Ascending aorta (tissue), 2 donors: ENCODE measurements at regions not wholly inside any gene's neighbourhood (a gene's known extent, or its start where the extent isn't known, plus 50 kb on each side); places are given as distances from the start of the nearest gene placed in this dataset.

ENCODE experiments used
- DNase-seq, 2 donors: peaks; one replicate each; pipeline ENCODE4 v3.0.0-alpha.2; 2019; ENCODE audit warnings: low spot score in 2 of 2
- H3K27ac ChIP-seq, 2 donors: fragments of 200-600 bp; sonication (generic); one replicate each; pipeline ENCODE4 v1.5.1; 2016 to 2017; ENCODE audit warnings: mild to moderate bottlenecking in 1 of 2
- H3K27me3 ChIP-seq: fragments of 200-600 bp; sonication (generic); one replicate; pipeline ENCODE4 v1.5.1; 2017
- H3K36me3 ChIP-seq, 2 donors: fragments of 200-600 bp; sonication (generic); one replicate each; pipeline ENCODE4 v1.5.1; 2016
- H3K4me1 ChIP-seq, 2 donors: fragments of 200-600 bp; sonication (generic); one replicate each; pipeline ENCODE4 v1.5.1; 2016 to 2017; ENCODE audit warnings: mild to moderate bottlenecking in 1 of 2
- H3K4me3 ChIP-seq, 2 donors: fragments of 200-600 bp; sonication (generic); one replicate each; pipeline ENCODE4 v1.5.1; 2016 to 2017; ENCODE audit warnings: mild to moderate bottlenecking in 1 of 2
- H3K9me3 ChIP-seq, 2 donors: fragments of 200-600 bp; sonication (generic); one replicate each; pipeline ENCODE4 v1.5.1; 2016
- CTCF ChIP-seq, 3 experiments: fragments of 200-600 bp in 2 of 3; fragments of 450-650 bp in 1 of 3; sonication (generic) in 2 of 3; IDR thresholded peaks; one replicate each; pipeline ENCODE4 v1.5.1; 2016 to 2019; ENCODE audit warnings: antibody characterized with exemption in 3 of 3, mild to moderate bottlenecking in 1 of 3, moderate library complexity in 1 of 3
- intact Hi-C: fragments of 100-400 bp; cut with DNase I; formaldehyde crosslinking; loops from one replicate; pipeline ENCODE4 v1.15.1; 2023

GRCh38 chr13:58018865-58019264 is 387.3 kb downstream of the PCDH17 start:
- H3K27ac ChIP-seq, result no peak overlapping the region
- H3K9me3 ChIP-seq, result no peaks in the 10 kb centered on the region
- no peaks in the 10 kb centered on the region for H3K27me3 ChIP-seq
- TF ChIP-seq CTCF (IDR thresholded peaks at IDR 0.05), result no peak
- intact Hi-C loops, result no loop called here
- no peaks in the 10 kb centered on the region for H3K4me1 ChIP-seq
- no peak for DNase-seq
- no peaks in the 10 kb centered on the region for H3K36me3 ChIP-seq
- H3K4me3 ChIP-seq, result no peak overlapping the region

- Histone ChIP-seq H3K36me3 (no peaks in the 10 kb centered on the region), H3K4me3 (no peak overlapping the region), H3K9me3 (no peaks in the 10 kb centered on the region), H3K4me1 (no peaks in the 10 kb centered on the region), H3K27me3 (no peaks in the 10 kb centered on the region), H3K27ac (no peak overlapping the region)
- DNase-seq, result no peak
- TF ChIP-seq CTCF (IDR thresholded peaks at IDR 0.05), result no peak
- intact Hi-C loops, result no loop called here
Observed at GRCh38 chr13:58024103-58024502, 392.6 kb downstream of the PCDH17 start.

- no peak for DNase-seq
- no peak for TF ChIP-seq CTCF (IDR thresholded peaks at IDR 0.05)
- H3K4me3 ChIP-seq, result no peak overlapping the region
- H3K4me1 ChIP-seq, result no peaks in the 10 kb centered on the region
- H3K27ac ChIP-seq, result no peak overlapping the region
- H3K36me3 ChIP-seq, result no peaks in the 10 kb centered on the region
- no peaks in the 10 kb centered on the region for H3K27me3 ChIP-seq
- intact Hi-C loops, result no loop called here
- H3K9me3 ChIP-seq, result no peaks in the 10 kb centered on the region
Observed at GRCh38 chr13:58025821-58026220, 394.3 kb downstream of the PCDH17 start.

GRCh38 chr13:58032676-58033460 is 401.3 kb downstream of the PCDH17 start:
- no peaks in the 10 kb centered on the region for H3K27me3 ChIP-seq
- H3K9me3 ChIP-seq, result no peaks in the 10 kb centered on the region
- H3K4me1 ChIP-seq, result no peaks in the 10 kb centered on the region
- TF ChIP-seq CTCF (IDR thresholded peaks at IDR 0.05), result no peak
- no peak overlapping the region for H3K4me3 ChIP-seq
- no peak overlapping the region for H3K27ac ChIP-seq
- intact Hi-C loops, result no loop called here
- H3K36me3 ChIP-seq, result no peaks in the 10 kb centered on the region
- no peak for DNase-seq

- H3K4me3 ChIP-seq, result no peak overlapping the region
- intact Hi-C loops, result no loop called here
- DNase-seq, result no peak
- H3K9me3 ChIP-seq, result no peaks in the 10 kb centered on the region
- H3K36me3 ChIP-seq, result no peaks in the 10 kb centered on the region
- H3K27me3 ChIP-seq, result no peaks in the 10 kb centered on the region
- H3K4me1 ChIP-seq, result no peaks in the 10 kb centered on the region
- H3K27ac ChIP-seq, result no peak overlapping the region
- TF ChIP-seq CTCF (IDR thresholded peaks at IDR 0.05), result no peak
Observed at GRCh38 chr13:58043971-58044370, 412.4 kb downstream of the PCDH17 start.

GRCh38 chr13:58048670-58049069 is 417.1 kb downstream of the PCDH17 start:
- Histone ChIP-seq H3K27me3 (no peaks in the 10 kb centered on the region), H3K36me3 (no peaks in the 10 kb centered on the region), H3K27ac (no peak overlapping the region), H3K4me1 (no peaks in the 10 kb centered on the region), H3K4me3 (no peak overlapping the region), H3K9me3 (no peaks in the 10 kb centered on the region)
- no peak for DNase-seq
- TF ChIP-seq CTCF (IDR thresholded peaks at IDR 0.05), result no peak
- intact Hi-C loops, result no loop called here
